ENCODE measurements at regions not wholly inside any gene's neighbourhood (a gene's known extent, or its start where the extent isn't known, plus 50 kb on each side); places are given as distances from the start of the nearest gene placed in this dataset.
"Not testable (repeated sequence)": the region's sequence is repeated elsewhere in the genome, so short reads cannot be mapped to it uniquely, and the experiment has no call there.

GRCh38 chr7:156577645-156578577, 62.7 kb upstream of the RNF32 start:
- DNase-seq (ENCODE audit: insufficient read length, low spot score) (no peak), FAIRE-seq (no peak)
- TF ChIP-seq POU2F2 (IDR thresholded peaks at IDR 0.05; ENCODE audit: low read depth, low read length) (no peak), POLR2AphosphoS5 (IDR thresholded peaks at IDR 0.05; ENCODE audit: low read depth, low read length) (no peak), POLR2A (IDR thresholded peaks at IDR 0.05; ENCODE audit: low read depth, low read length) (no peak), SPI1 (IDR thresholded peaks at IDR 0.05; ENCODE audit: low read depth, low read length) (no peak), TAF1 (IDR thresholded peaks at IDR 0.05; ENCODE audit: low read depth, low read length) (no peak), PAX5 (IDR thresholded peaks at IDR 0.05; ENCODE audit: insufficient read depth, low read length, severe bottlenecking) (no peak)

DNA sequence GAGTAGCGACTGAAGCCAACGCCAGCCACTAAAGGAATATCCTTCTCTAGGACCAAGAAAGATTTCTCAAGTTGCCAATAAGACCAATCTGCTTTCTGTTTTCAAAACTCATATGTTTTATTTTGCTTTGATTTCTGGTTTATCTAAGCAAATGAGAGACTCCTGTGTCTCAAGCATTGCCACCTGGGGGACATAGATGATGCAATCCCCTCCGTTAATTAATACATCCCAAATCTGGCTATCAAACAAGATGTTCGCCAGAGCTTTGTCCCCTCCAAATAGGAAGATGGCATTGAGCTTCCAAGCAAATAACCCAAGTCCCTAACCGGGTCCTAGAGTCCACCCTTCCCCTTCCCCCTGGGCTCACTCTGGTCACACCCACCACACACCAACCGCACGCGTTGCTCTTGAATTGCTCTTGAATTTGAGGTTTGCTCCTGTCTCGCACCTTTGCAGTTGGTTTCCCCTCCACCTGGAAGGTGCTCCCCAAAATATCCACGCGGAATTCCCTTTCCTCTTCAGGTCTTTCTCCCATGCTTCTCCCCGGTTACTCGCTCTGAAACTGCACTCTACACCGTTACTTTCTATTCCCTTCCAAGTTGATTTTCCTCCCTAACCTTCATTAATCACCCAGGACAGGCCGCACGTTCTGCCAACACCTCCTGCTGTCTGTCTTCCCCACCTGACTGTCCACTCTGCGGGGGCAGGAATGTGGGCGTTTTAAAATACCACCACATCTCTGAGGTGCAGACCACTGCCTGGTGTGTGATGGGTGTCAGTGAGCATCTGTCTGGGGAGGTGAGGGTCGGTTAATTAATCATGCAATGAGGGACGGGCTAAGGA, 64.1 kb upstream of the RNF32 start:
- DNase-seq (ENCODE audit: insufficient read length, low spot score) (no peak), FAIRE-seq (no peak)
- no peak for TF ChIP-seq POLR2A (IDR thresholded peaks at IDR 0.05; ENCODE audit: low read depth, low read length)
- TF ChIP-seq POU2F2 (IDR thresholded peaks at IDR 0.05; ENCODE audit: low read depth, low read length), result no peak
- TF ChIP-seq PAX5 (IDR thresholded peaks at IDR 0.05; ENCODE audit: insufficient read depth, low read length, severe bottlenecking), result no peak
- TF ChIP-seq SPI1 (IDR thresholded peaks at IDR 0.05; ENCODE audit: low read depth, low read length), result no peak
- no peak for TF ChIP-seq TAF1 (IDR thresholded peaks at IDR 0.05; ENCODE audit: low read depth, low read length)
- TF ChIP-seq POLR2AphosphoS5 (IDR thresholded peaks at IDR 0.05; ENCODE audit: low read depth, low read length), result no peak

GRCh38 chr7:156568258-156568657, 72.3 kb upstream of the RNF32 start:
- no peak for FAIRE-seq
- DNase-seq (ENCODE audit: insufficient read length, low spot score), result no peak
- TF ChIP-seq POU2F2 (IDR thresholded peaks at IDR 0.05; ENCODE audit: low read depth, low read length), result no peak
- TF ChIP-seq PAX5 (IDR thresholded peaks at IDR 0.05; ENCODE audit: insufficient read depth, low read length, severe bottlenecking), result no peak
- TF ChIP-seq SPI1 (IDR thresholded peaks at IDR 0.05; ENCODE audit: low read depth, low read length), result no peak
- no peak for TF ChIP-seq POLR2A (IDR thresholded peaks at IDR 0.05; ENCODE audit: low read depth, low read length)
- TF ChIP-seq TAF1 (IDR thresholded peaks at IDR 0.05; ENCODE audit: low read depth, low read length), result no peak
- TF ChIP-seq POLR2AphosphoS5 (IDR thresholded peaks at IDR 0.05; ENCODE audit: low read depth, low read length), result no peak

GRCh38 chr7:156566812-156567549, 73.6 kb upstream of the RNF32 start:
- FAIRE-seq (no peak), DNase-seq (ENCODE audit: insufficient read length, low spot score) (no peak)
- no peak for TF ChIP-seq POLR2AphosphoS5 (IDR thresholded peaks at IDR 0.05; ENCODE audit: low read depth, low read length)
- TF ChIP-seq SPI1 (IDR thresholded peaks at IDR 0.05; ENCODE audit: low read depth, low read length), result no peak
- TF ChIP-seq TAF1 (IDR thresholded peaks at IDR 0.05; ENCODE audit: low read depth, low read length), result no peak
- TF ChIP-seq PAX5 (IDR thresholded peaks at IDR 0.05; ENCODE audit: insufficient read depth, low read length, severe bottlenecking), result no peak
- TF ChIP-seq POU2F2 (IDR thresholded peaks at IDR 0.05; ENCODE audit: low read depth, low read length), result no peak
- no peak for TF ChIP-seq POLR2A (IDR thresholded peaks at IDR 0.05; ENCODE audit: low read depth, low read length)

DNA sequence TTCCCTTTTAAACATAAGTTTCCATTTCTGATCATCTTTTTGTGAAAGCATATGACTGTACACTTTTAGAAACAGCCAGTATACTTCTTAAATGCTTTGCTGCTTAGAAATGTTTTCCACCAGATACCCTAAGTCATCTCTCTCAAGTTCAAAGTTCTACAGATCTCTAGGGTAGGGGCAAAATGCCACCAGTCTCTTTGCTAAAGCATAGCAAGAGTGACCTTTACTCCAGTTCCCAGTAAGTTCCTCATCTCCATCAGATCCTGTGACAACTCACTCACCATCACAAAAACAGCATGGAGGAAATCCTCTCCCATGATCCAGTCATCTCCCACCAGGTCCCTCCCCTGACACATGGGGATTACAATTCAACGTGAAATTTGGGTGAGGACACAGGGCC, 75.6 kb upstream of the RNF32 start:
- DNase-seq (ENCODE audit: insufficient read length, low spot score); FAIRE-seq: not testable (repeated sequence)

DNA sequence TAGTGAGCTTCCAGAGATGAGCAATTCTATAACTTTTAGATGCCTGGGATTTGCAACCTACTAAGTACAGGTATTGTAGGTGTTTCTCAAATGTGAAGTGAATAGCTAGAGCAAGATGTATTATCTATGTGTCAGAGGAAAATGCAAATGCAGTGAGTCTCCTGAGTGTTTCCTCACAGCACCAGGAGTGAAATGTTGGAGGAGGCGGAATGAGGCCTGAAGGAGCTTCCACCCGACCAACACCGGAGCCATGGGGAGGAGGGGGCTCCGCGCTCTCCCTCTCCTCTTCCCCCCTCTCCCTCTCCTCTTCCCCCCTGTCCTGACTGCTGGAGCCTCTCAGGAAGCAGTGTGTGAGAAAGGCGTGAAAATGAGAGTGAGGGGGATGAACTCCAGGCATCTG, 79.9 kb upstream of the RNF32 start:
- DNase-seq (ENCODE audit: insufficient read length, low spot score), result no peak
- TF ChIP-seq POLR2A (IDR thresholded peaks at IDR 0.05; ENCODE audit: low read depth, low read length) (no peak), TAF1 (IDR thresholded peaks at IDR 0.05; ENCODE audit: low read depth, low read length) (no peak), POLR2AphosphoS5 (IDR thresholded peaks at IDR 0.05; ENCODE audit: low read depth, low read length) (no peak), PAX5 (IDR thresholded peaks at IDR 0.05; ENCODE audit: insufficient read depth, low read length, severe bottlenecking) (no peak), POU2F2 (IDR thresholded peaks at IDR 0.05; ENCODE audit: low read depth, low read length) (no peak), SPI1 (IDR thresholded peaks at IDR 0.05; ENCODE audit: low read depth, low read length) (no peak)
- no peak for FAIRE-seq

GRCh38 chr7:156560075-156560474, 80.5 kb upstream of the RNF32 start:
- DNase-seq (ENCODE audit: insufficient read length, low spot score) (no peak), FAIRE-seq (no peak)
- no peak for TF ChIP-seq PAX5 (IDR thresholded peaks at IDR 0.05; ENCODE audit: insufficient read depth, low read length, severe bottlenecking)
- no peak for TF ChIP-seq POLR2A (IDR thresholded peaks at IDR 0.05; ENCODE audit: low read depth, low read length)
- no peak for TF ChIP-seq POU2F2 (IDR thresholded peaks at IDR 0.05; ENCODE audit: low read depth, low read length)
- no peak for TF ChIP-seq SPI1 (IDR thresholded peaks at IDR 0.05; ENCODE audit: low read depth, low read length)
- TF ChIP-seq POLR2AphosphoS5 (IDR thresholded peaks at IDR 0.05; ENCODE audit: low read depth, low read length), result no peak
- TF ChIP-seq TAF1 (IDR thresholded peaks at IDR 0.05; ENCODE audit: low read depth, low read length), result no peak

- TF ChIP-seq PAX5 (IDR thresholded peaks at IDR 0.05; ENCODE audit: insufficient read depth, low read length, severe bottlenecking), result no peak
- no peak for TF ChIP-seq POLR2A (IDR thresholded peaks at IDR 0.05; ENCODE audit: low read depth, low read length)
- TF ChIP-seq SPI1 (IDR thresholded peaks at IDR 0.05; ENCODE audit: low read depth, low read length), result no peak
- TF ChIP-seq POLR2AphosphoS5 (IDR thresholded peaks at IDR 0.05; ENCODE audit: low read depth, low read length), result no peak
- TF ChIP-seq TAF1 (IDR thresholded peaks at IDR 0.05; ENCODE audit: low read depth, low read length), result no peak
- TF ChIP-seq POU2F2 (IDR thresholded peaks at IDR 0.05; ENCODE audit: low read depth, low read length), result no peak
- DNase-seq (ENCODE audit: insufficient read length, low spot score), result no peak
- no peak for FAIRE-seq
Measured at GRCh38 chr7:156559001-156559400, 81.6 kb upstream of the RNF32 start.

- FAIRE-seq (no peak), DNase-seq (ENCODE audit: insufficient read length, low spot score) (no peak)
- no peak for TF ChIP-seq TAF1 (IDR thresholded peaks at IDR 0.05; ENCODE audit: low read depth, low read length)
- TF ChIP-seq POLR2AphosphoS5 (IDR thresholded peaks at IDR 0.05; ENCODE audit: low read depth, low read length), result no peak
- TF ChIP-seq POU2F2 (IDR thresholded peaks at IDR 0.05; ENCODE audit: low read depth, low read length), result no peak
- no peak for TF ChIP-seq POLR2A (IDR thresholded peaks at IDR 0.05; ENCODE audit: low read depth, low read length)
- TF ChIP-seq SPI1 (IDR thresholded peaks at IDR 0.05; ENCODE audit: low read depth, low read length), result no peak
- no peak for TF ChIP-seq PAX5 (IDR thresholded peaks at IDR 0.05; ENCODE audit: insufficient read depth, low read length, severe bottlenecking)
Measured at GRCh38 chr7:156558198-156558597, 82.4 kb upstream of the RNF32 start.
